ENCODE measurements at regions not wholly inside any gene's neighbourhood (a gene's known extent, or its start where the extent isn't known, plus 50 kb on each side); places are given as distances from the start of the nearest gene placed in this dataset.
"Not testable (repeated sequence)": the region's sequence is repeated elsewhere in the genome, so short reads cannot be mapped to it uniquely, and the experiment has no call there.

- DNase-seq; H3K27me3 ChIP-seq (ENCODE audit: control insufficient read depth in 3 of 3, insufficient read depth in 3 of 3, low read length in 3 of 3); FAIRE-seq; H3K9me3 ChIP-seq (ENCODE audit: control insufficient read depth in 2 of 2, insufficient read depth in 1 of 2, low read depth in 1 of 2, low read length in 1 of 2); H3K36me3 ChIP-seq (ENCODE audit: control insufficient read depth in 3 of 3, insufficient read depth in 2 of 3, low read depth in 1 of 3, low read length in 3 of 3); H3K4me1 ChIP-seq (ENCODE audit: control insufficient read depth in 3 of 3, insufficient read depth in 2 of 3, low read depth in 1 of 3, low read length in 2 of 3); H3K4me3 ChIP-seq (ENCODE audit: low read depth in 1 of 3, low read length in 3 of 3); H3K27ac ChIP-seq (ENCODE audit: low read depth in 1 of 3, low read length in 2 of 3): not testable (repeated sequence)
- WGBS, 3 donors: 87 to 90% (median 88%) methylated on average over 15 to 16 of the region's 16 CpGs
These were observed 140.3 kb upstream of the MRPS30 start for GRCh38 chr5:44668471-44668870.

DNA sequence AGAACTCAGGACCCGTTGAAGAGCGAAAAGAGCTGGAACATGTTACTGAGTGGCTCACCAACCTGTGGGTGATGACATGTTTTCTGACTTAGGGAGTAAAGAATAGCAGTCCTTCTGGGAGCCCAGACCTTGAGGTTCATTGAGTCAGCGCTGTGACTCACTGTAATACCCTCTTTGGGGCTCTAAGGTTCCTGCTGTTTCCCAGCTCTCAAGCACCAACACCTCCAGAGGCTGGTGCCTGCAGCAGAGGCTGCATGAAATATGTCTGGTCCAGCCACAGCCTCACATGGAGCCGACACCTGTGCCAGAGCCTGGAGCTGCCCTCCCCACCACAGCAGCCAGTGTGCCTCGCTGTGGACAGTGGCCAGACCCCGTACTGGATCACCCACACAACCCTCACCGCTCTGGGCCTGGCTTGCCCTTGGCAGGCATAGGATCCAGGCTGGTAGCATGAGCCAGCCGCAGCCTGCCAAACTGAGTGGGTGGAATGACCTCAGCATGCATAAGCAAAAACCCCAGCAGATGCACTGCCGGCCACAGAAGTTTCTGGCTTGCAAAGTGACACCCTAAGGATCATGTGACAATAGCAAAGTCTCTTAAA lies 143.5 kb upstream of the MRPS30 start:
- Histone ChIP-seq H3K27me3 (ENCODE audit: control insufficient read depth in 3 of 3, insufficient read depth in 3 of 3, low read length in 3 of 3) (no peaks in the 10 kb centered on the region), H3K27ac (ENCODE audit: low read depth in 1 of 3, low read length in 2 of 3) (no peak overlapping the region), H3K9me3 (ENCODE audit: control insufficient read depth in 2 of 2, insufficient read depth in 1 of 2, low read depth in 1 of 2, low read length in 1 of 2) (peaks cover 0 to 9% of the 10 kb centered on the region in 2 donors), H3K36me3 (ENCODE audit: control insufficient read depth in 3 of 3, insufficient read depth in 2 of 3, low read depth in 1 of 3, low read length in 3 of 3) (no peaks in the 10 kb centered on the region), H3K4me3 (ENCODE audit: low read depth in 1 of 3, low read length in 3 of 3) (no peak overlapping the region), H3K4me1 (ENCODE audit: control insufficient read depth in 3 of 3, insufficient read depth in 2 of 3, low read depth in 1 of 3, low read length in 2 of 3) (no peaks in the 10 kb centered on the region)
- 83 to 85% (median 85%) methylated on average over 9 of the region's 9 CpGs for WGBS, 3 donors
- FAIRE-seq (no peak), DNase-seq (no peak)

- Histone ChIP-seq H3K4me1 (ENCODE audit: control insufficient read depth in 3 of 3, insufficient read depth in 2 of 3, low read depth in 1 of 3, low read length in 2 of 3) (no peaks in the 10 kb centered on the region), H3K27ac (ENCODE audit: low read depth in 1 of 3, low read length in 2 of 3) (no peak overlapping the region), H3K27me3 (ENCODE audit: control insufficient read depth in 3 of 3, insufficient read depth in 3 of 3, low read length in 3 of 3) (no peaks in the 10 kb centered on the region), H3K36me3 (ENCODE audit: control insufficient read depth in 3 of 3, insufficient read depth in 2 of 3, low read depth in 1 of 3, low read length in 3 of 3) (no peaks in the 10 kb centered on the region), H3K4me3 (ENCODE audit: low read depth in 1 of 3, low read length in 3 of 3) (no peak overlapping the region), H3K9me3 (ENCODE audit: control insufficient read depth in 2 of 2, insufficient read depth in 1 of 2, low read depth in 1 of 2, low read length in 1 of 2) (peaks cover 0 to 9% of the 10 kb centered on the region in 2 donors)
- WGBS, 3 donors: 70 to 85% (median 81%) methylated on average over 3 of the region's 3 CpGs
- DNase-seq (no peak), FAIRE-seq (no peak)
These were observed 144.0 kb upstream of the MRPS30 start for GRCh38 chr5:44664711-44665100.

GRCh38 chr5:44663991-44664710 lies 144.6 kb upstream of the MRPS30 start:
- FAIRE-seq (no peak), DNase-seq (no peak)

GRCh38 chr5:44661851-44662250 lies 146.9 kb upstream of the MRPS30 start:
- Histone ChIP-seq H3K4me3 (ENCODE audit: low read depth in 1 of 3, low read length in 3 of 3) (no peak overlapping the region), H3K9me3 (ENCODE audit: control insufficient read depth in 2 of 2, insufficient read depth in 1 of 2, low read depth in 1 of 2, low read length in 1 of 2) (peaks cover 0 to 10% of the 10 kb centered on the region in 2 donors), H3K4me1 (ENCODE audit: control insufficient read depth in 3 of 3, insufficient read depth in 2 of 3, low read depth in 1 of 3, low read length in 2 of 3) (no peaks in the 10 kb centered on the region), H3K27ac (ENCODE audit: low read depth in 1 of 3, low read length in 2 of 3) (no peak overlapping the region), H3K36me3 (ENCODE audit: control insufficient read depth in 3 of 3, insufficient read depth in 2 of 3, low read depth in 1 of 3, low read length in 3 of 3) (no peaks in the 10 kb centered on the region), H3K27me3 (ENCODE audit: control insufficient read depth in 3 of 3, insufficient read depth in 3 of 3, low read length in 3 of 3) (no peaks in the 10 kb centered on the region)
- FAIRE-seq (no peak), DNase-seq (no peak)
- WGBS, 3 donors: 72 to 85% (median 76%) methylated on average over 1 of the region's 1 CpG

More at GRCh38 chr5:44663991-44664710, 144.6 kb upstream of the MRPS30 start:
- 80 to 91% (median 82%) methylated on average over 9 to 10 of the region's 10 CpGs for WGBS, 3 donors
- Histone ChIP-seq H3K4me1 (ENCODE audit: control insufficient read depth in 3 of 3, insufficient read depth in 2 of 3, low read depth in 1 of 3, low read length in 2 of 3) (no peaks in the 10 kb centered on the region), H3K36me3 (ENCODE audit: control insufficient read depth in 3 of 3, insufficient read depth in 2 of 3, low read depth in 1 of 3, low read length in 3 of 3) (no peaks in the 10 kb centered on the region), H3K4me3 (ENCODE audit: low read depth in 1 of 3, low read length in 3 of 3) (no peak overlapping the region), H3K9me3 (ENCODE audit: control insufficient read depth in 2 of 2, insufficient read depth in 1 of 2, low read depth in 1 of 2, low read length in 1 of 2) (peaks cover 0 to 9% of the 10 kb centered on the region in 2 donors), H3K27me3 (ENCODE audit: control insufficient read depth in 3 of 3, insufficient read depth in 3 of 3, low read length in 3 of 3) (no peaks in the 10 kb centered on the region), H3K27ac (ENCODE audit: low read depth in 1 of 3, low read length in 2 of 3) (no peak overlapping the region)

GRCh38 chr5:44660251-44660650 lies 148.5 kb upstream of the MRPS30 start:
- no peaks in the 10 kb centered on the region for H3K27me3 ChIP-seq (ENCODE audit: control insufficient read depth in 3 of 3, insufficient read depth in 3 of 3, low read length in 3 of 3)
- no peak overlapping the region for H3K27ac ChIP-seq (ENCODE audit: low read depth in 1 of 3, low read length in 2 of 3)
- no peak overlapping the region for H3K4me3 ChIP-seq (ENCODE audit: low read depth in 1 of 3, low read length in 3 of 3)
- no peaks in the 10 kb centered on the region for H3K4me1 ChIP-seq (ENCODE audit: control insufficient read depth in 3 of 3, insufficient read depth in 2 of 3, low read depth in 1 of 3, low read length in 2 of 3)
- no peaks in the 10 kb centered on the region for H3K36me3 ChIP-seq (ENCODE audit: control insufficient read depth in 3 of 3, insufficient read depth in 2 of 3, low read depth in 1 of 3, low read length in 3 of 3)
- H3K9me3 ChIP-seq (ENCODE audit: control insufficient read depth in 2 of 2, insufficient read depth in 1 of 2, low read depth in 1 of 2, low read length in 1 of 2): peaks cover 0 to 18% of the 10 kb centered on the region in 2 donors
- FAIRE-seq: no peak
- DNase-seq: no peak

GRCh38 chr5:44659334-44659733 lies 149.4 kb upstream of the MRPS30 start:
- Histone ChIP-seq H3K4me1 (ENCODE audit: control insufficient read depth in 3 of 3, insufficient read depth in 2 of 3, low read depth in 1 of 3, low read length in 2 of 3) (no peaks in the 10 kb centered on the region), H3K27ac (ENCODE audit: low read depth in 1 of 3, low read length in 2 of 3) (no peak overlapping the region), H3K27me3 (ENCODE audit: control insufficient read depth in 3 of 3, insufficient read depth in 3 of 3, low read length in 3 of 3) (no peaks in the 10 kb centered on the region), H3K4me3 (ENCODE audit: low read depth in 1 of 3, low read length in 3 of 3) (no peak overlapping the region), H3K9me3 (ENCODE audit: control insufficient read depth in 2 of 2, insufficient read depth in 1 of 2, low read depth in 1 of 2, low read length in 1 of 2) (peaks cover 0 to 11% of the 10 kb centered on the region in 2 donors), H3K36me3 (ENCODE audit: control insufficient read depth in 3 of 3, insufficient read depth in 2 of 3, low read depth in 1 of 3, low read length in 3 of 3) (no peaks in the 10 kb centered on the region)
- FAIRE-seq (no peak), DNase-seq (no peak)
- WGBS, 3 donors: 62 to 84% (median 72%) methylated on average over 3 of the region's 3 CpGs

DNA sequence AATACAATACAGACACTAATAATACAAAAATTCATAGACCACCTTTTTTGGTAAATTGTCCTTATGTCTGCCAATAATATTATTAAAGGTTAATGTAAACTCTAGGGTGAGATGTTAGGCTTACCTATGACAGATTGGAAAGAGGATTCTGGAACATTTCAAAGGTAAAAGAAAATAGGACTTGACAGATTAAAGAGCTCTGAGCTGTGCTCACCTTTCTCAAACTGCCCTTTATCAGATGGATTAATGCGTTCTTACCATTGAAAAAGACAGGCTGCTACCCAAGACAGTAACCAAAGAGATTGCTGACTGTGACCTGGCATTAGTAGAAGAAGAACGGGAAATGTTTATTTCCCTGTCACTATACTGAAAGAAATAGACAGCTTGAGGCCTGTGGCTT lies 156.1 kb upstream of the MRPS30 start:
- Histone ChIP-seq H3K4me3 (ENCODE audit: low read depth in 1 of 3, low read length in 3 of 3) (no peak overlapping the region), H3K27ac (ENCODE audit: low read depth in 1 of 3, low read length in 2 of 3) (no peak overlapping the region), H3K36me3 (ENCODE audit: control insufficient read depth in 3 of 3, insufficient read depth in 2 of 3, low read depth in 1 of 3, low read length in 3 of 3) (no peaks in the 10 kb centered on the region), H3K4me1 (ENCODE audit: control insufficient read depth in 3 of 3, insufficient read depth in 2 of 3, low read depth in 1 of 3, low read length in 2 of 3) (no peaks in the 10 kb centered on the region), H3K27me3 (ENCODE audit: control insufficient read depth in 3 of 3, insufficient read depth in 3 of 3, low read length in 3 of 3) (no peaks in the 10 kb centered on the region), H3K9me3 (ENCODE audit: control insufficient read depth in 2 of 2, insufficient read depth in 1 of 2, low read depth in 1 of 2, low read length in 1 of 2) (peaks cover 0 to 11% of the 10 kb centered on the region in 2 donors)
- DNase-seq: no peak
- 32 to 40% (median 35%) methylated on average over 2 of the region's 2 CpGs for WGBS, 3 donors
- no peak for FAIRE-seq

DNA sequence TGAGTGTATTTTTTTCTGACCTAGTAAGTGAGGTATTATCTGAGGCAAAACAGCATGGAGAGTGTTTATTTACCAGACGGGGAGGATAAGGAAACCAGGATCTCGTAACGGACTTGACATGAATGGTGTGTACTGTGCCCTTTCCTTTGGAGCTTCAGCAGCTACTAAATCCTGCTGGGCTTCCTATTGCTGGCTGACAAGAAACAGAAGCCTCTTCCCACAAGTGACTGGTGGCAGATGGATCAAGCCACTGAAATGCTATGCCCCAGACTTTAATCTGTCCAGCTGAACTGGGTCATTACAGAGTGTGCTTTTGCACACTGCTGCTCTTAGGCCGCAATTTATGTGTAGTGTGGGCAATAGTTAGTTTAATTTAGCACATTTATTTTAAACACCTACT lies 162.7 kb upstream of the MRPS30 start:
- peaks cover 0 to 5% of the 10 kb centered on the region in 2 donors for H3K9me3 ChIP-seq (ENCODE audit: control insufficient read depth in 2 of 2, insufficient read depth in 1 of 2, low read depth in 1 of 2, low read length in 1 of 2)
- no peaks in the 10 kb centered on the region for H3K27me3 ChIP-seq (ENCODE audit: control insufficient read depth in 3 of 3, insufficient read depth in 3 of 3, low read length in 3 of 3)
- no peak overlapping the region for H3K27ac ChIP-seq (ENCODE audit: low read depth in 1 of 3, low read length in 2 of 3)
- H3K36me3 ChIP-seq (ENCODE audit: control insufficient read depth in 3 of 3, insufficient read depth in 2 of 3, low read depth in 1 of 3, low read length in 3 of 3): no peaks in the 10 kb centered on the region
- H3K4me1 ChIP-seq (ENCODE audit: control insufficient read depth in 3 of 3, insufficient read depth in 2 of 3, low read depth in 1 of 3, low read length in 2 of 3): no peaks in the 10 kb centered on the region
- FAIRE-seq (no peak), DNase-seq (no peak)
- WGBS, 3 donors: 40 to 57% (median 43%) methylated on average over 4 of the region's 4 CpGs
- H3K4me3 ChIP-seq (ENCODE audit: low read depth in 1 of 3, low read length in 3 of 3): no peak overlapping the region
